ENCODE measurements at regions not wholly inside any gene's neighbourhood (a gene's known extent, or its start where the extent isn't known, plus 50 kb on each side); places are given as distances from the start of the nearest gene placed in this dataset.
A peak's percentile ranks its signal among the peaks of the same experiment; 100 is the strongest.

GRCh38 chr15:95604634-95605036 lies 725.9 kb upstream of the NR2F2 start:
- peak; percentile 36; the same call in 2 of the 3 replicates for ATAC-seq
- TF ChIP-seq ZC3H10 (CRISPR knock-in tag; IDR thresholded peaks at IDR 0.05): peak; percentile 39; the same call in 1 of the 2 replicates
- TF ChIP-seq PPARA (CRISPR knock-in tag; IDR thresholded peaks at IDR 0.05; ENCODE audit: borderline replicate concordance): no peak

GRCh38 chr15:95605098-95605497 lies 725.4 kb upstream of the NR2F2 start:
- no peak for TF ChIP-seq TSHZ2 (CRISPR knock-in tag; IDR thresholded peaks at IDR 0.05)
- no peak for TF ChIP-seq BACH2 (CRISPR knock-in tag; IDR thresholded peaks at IDR 0.05; ENCODE audit: borderline replicate concordance)
- TF ChIP-seq TCF4 (CRISPR knock-in tag; IDR thresholded peaks at IDR 0.05; ENCODE audit: borderline replicate concordance): no peak
- TF ChIP-seq ZNF70 (CRISPR knock-in tag; IDR thresholded peaks at IDR 0.05): no peak
- no peak for TF ChIP-seq CSDC2 (CRISPR knock-in tag; IDR thresholded peaks at IDR 0.05)
- no peak for TF ChIP-seq ZFP3 (CRISPR knock-in tag; IDR thresholded peaks at IDR 0.05)
- no peak for TF ChIP-seq ZC3H10 (CRISPR knock-in tag; IDR thresholded peaks at IDR 0.05)
- TF ChIP-seq RARB (CRISPR knock-in tag; IDR thresholded peaks at IDR 0.05): no peak
- TF ChIP-seq SNAI2 (CRISPR knock-in tag; IDR thresholded peaks at IDR 0.05): no peak
- no peak for TF ChIP-seq PATZ1 (CRISPR knock-in tag; IDR thresholded peaks at IDR 0.05; ENCODE audit: borderline replicate concordance)
- TF ChIP-seq CREB5 (CRISPR knock-in tag; IDR thresholded peaks at IDR 0.05; ENCODE audit: low read depth): no peak
- no peak for TF ChIP-seq ISL1 (CRISPR knock-in tag; IDR thresholded peaks at IDR 0.05)
- TF ChIP-seq ESRRG (CRISPR knock-in tag; IDR thresholded peaks at IDR 0.05): no peak
- TF ChIP-seq OSR1 (CRISPR knock-in tag; IDR thresholded peaks at IDR 0.05): no peak
- no peak for ATAC-seq

GRCh38 chr15:95606551-95606950 lies 723.9 kb upstream of the NR2F2 start:
- no peak for ATAC-seq
- TF ChIP-seq CSRNP3 (CRISPR knock-in tag; IDR thresholded peaks at IDR 0.05): no peak
- no peak for TF ChIP-seq ARNTL (CRISPR knock-in tag; IDR thresholded peaks at IDR 0.05; ENCODE audit: borderline replicate concordance, low read depth)
- no peak for TF ChIP-seq ZFP30 (CRISPR knock-in tag; IDR thresholded peaks at IDR 0.05)
- TF ChIP-seq RARB (CRISPR knock-in tag; IDR thresholded peaks at IDR 0.05): no peak
- no peak for TF ChIP-seq ISL1 (CRISPR knock-in tag; IDR thresholded peaks at IDR 0.05)
- TF ChIP-seq ZNF565 (CRISPR knock-in tag; conservative IDR thresholded peaks at IDR 0.05; ENCODE audit: low read depth): no peak
- TF ChIP-seq SNAI2 (CRISPR knock-in tag; IDR thresholded peaks at IDR 0.05): no peak
- no peak for TF ChIP-seq TCF4 (CRISPR knock-in tag; IDR thresholded peaks at IDR 0.05; ENCODE audit: borderline replicate concordance)
- TF ChIP-seq ZC3H10 (CRISPR knock-in tag; IDR thresholded peaks at IDR 0.05): no peak
- TF ChIP-seq TSHZ2 (CRISPR knock-in tag; IDR thresholded peaks at IDR 0.05): no peak
- TF ChIP-seq CREB5 (CRISPR knock-in tag; IDR thresholded peaks at IDR 0.05; ENCODE audit: low read depth): no peak
- TF ChIP-seq PPARA (CRISPR knock-in tag; IDR thresholded peaks at IDR 0.05; ENCODE audit: borderline replicate concordance): no peak
- TF ChIP-seq GLIS3 (CRISPR knock-in tag; IDR thresholded peaks at IDR 0.05): no peak
- no peak for TF ChIP-seq BACH2 (CRISPR knock-in tag; IDR thresholded peaks at IDR 0.05; ENCODE audit: borderline replicate concordance)

Measured in SK-N-SH treated with all-trans-retinoic acid at 6 μM for 48 hours (cell line).